Loucy (cell line): ENCODE measurements at regions not wholly inside any gene's neighbourhood (a gene's known extent, or its start where the extent isn't known, plus 50 kb on each side); places are given as distances from the start of the nearest gene placed in this dataset.

Experiments used
- H2AFZ ChIP-seq: fragments of 200-600 bp; sonication (generic); 2 replicates; pipeline ENCODE4 v1.6.0; 2016; ENCODE audit warnings: antibody characterized with exemption, mild to moderate bottlenecking, low read length, moderate library complexity
- H3F3A ChIP-seq: fragments of 200-600 bp; 2 replicates; pipeline ENCODE4 v1.6.0; 2016; ENCODE audit warnings: antibody characterized with exemption, low read depth, mild to moderate bottlenecking
- H3K27me3 ChIP-seq: fragments of 200-600 bp; sonication (generic); 2 replicates; pipeline ENCODE4 v1.6.1; 2014; ENCODE audit warnings: low read length, mild to moderate bottlenecking; ENCODE audit not compliant: insufficient read depth, poor library complexity, severe bottlenecking
- H3K36me3 ChIP-seq: fragments of 200-600 bp; sonication (generic); 2 replicates; pipeline ENCODE4 v1.6.1; 2016; ENCODE audit warnings: low read length; ENCODE audit not compliant: insufficient read depth
- H3K4me1 ChIP-seq: fragments of 200-600 bp; sonication (generic); 2 replicates; pipeline ENCODE4 v1.5.1; 2014; ENCODE audit warnings: low read length, mild to moderate bottlenecking; ENCODE audit not compliant: insufficient read depth, poor library complexity, severe bottlenecking
- H3K4me2 ChIP-seq: fragments of 200-600 bp; sonication (generic); 2 replicates; pipeline ENCODE4 v1.6.0; 2014; ENCODE audit warnings: antibody characterized with exemption, low read length, low read depth, mild to moderate bottlenecking; ENCODE audit not compliant: poor library complexity, severe bottlenecking
- H3K4me3 ChIP-seq: fragments of 200-600 bp; sonication (generic); 2 replicates; pipeline ENCODE4 v1.5.1; 2014; ENCODE audit warnings: low read length, mild to moderate bottlenecking, mixed read lengths; ENCODE audit not compliant: poor library complexity, severe bottlenecking
- H3K79me2 ChIP-seq: fragments of 200-600 bp; sonication (generic); 2 replicates; pipeline ENCODE4 v1.6.1; 2014; ENCODE audit warnings: low read length; ENCODE audit not compliant: insufficient read depth
- H3K9ac ChIP-seq: fragments of 200-600 bp; sonication (generic); 2 replicates; pipeline ENCODE4 v1.6.0; 2014; ENCODE audit warnings: mild to moderate bottlenecking, low read depth, low read length, moderate library complexity; ENCODE audit not compliant: poor library complexity, severe bottlenecking
- H3K9me2 ChIP-seq: fragments of 200-600 bp; sonication (generic); replicated peaks from 2 replicates; pipeline ENCODE4 v1.6.1; 2016; ENCODE audit warnings: low read depth, low read length, mixed read lengths
- H3K9me3 ChIP-seq: fragments of 200-600 bp; sonication (generic); 2 replicates; pipeline ENCODE4 v1.6.1; 2014; ENCODE audit warnings: mild to moderate bottlenecking, antibody characterized with exemption, low read length, low read depth; ENCODE audit not compliant: insufficient read depth
- H4K20me1 ChIP-seq: fragments of 200-600 bp; sonication (generic); 2 replicates; pipeline ENCODE4 v1.6.0; 2014; ENCODE audit warnings: antibody characterized with exemption, low read length, mild to moderate bottlenecking; ENCODE audit not compliant: insufficient read depth, poor library complexity, severe bottlenecking
- CTCF ChIP-seq: fragments of 200-600 bp; sonication (generic); conservative IDR thresholded peaks from 2 replicates; pipeline ENCODE4 v1.5.1; 2014; ENCODE audit warnings: mild to moderate bottlenecking, antibody characterized with exemption, low read length
- EZH2phosphoT487 ChIP-seq: fragments of 200-600 bp; IDR thresholded peaks from 2 replicates; pipeline ENCODE4 v1.6.1; 2018; ENCODE audit warnings: antibody characterized with exemption, mild to moderate bottlenecking, moderate library complexity, borderline replicate concordance

- no peaks in the 10 kb centered on the region for H3K36me3 ChIP-seq
- no peak overlapping the region for H2AFZ ChIP-seq
- no peaks in the 10 kb centered on the region for H3K9me3 ChIP-seq
- H3K9ac ChIP-seq, result no peak overlapping the region
- no peak overlapping the region for H3K4me2 ChIP-seq
- no peaks in the 10 kb centered on the region for H3K27me3 ChIP-seq
- H3K4me3 ChIP-seq, result no peak overlapping the region
- H3K4me1 ChIP-seq, result no peaks in the 10 kb centered on the region
- no peaks in the 10 kb centered on the region for H3K9me2 ChIP-seq
- no peaks in the 10 kb centered on the region for H3K79me2 ChIP-seq
- no peaks in the 10 kb centered on the region for H3F3A ChIP-seq
- TF ChIP-seq CTCF (no peak), EZH2phosphoT487 (no peak)
- H4K20me1 ChIP-seq, result no peaks in the 10 kb centered on the region
These were observed 84.7 kb upstream of the LRATD1 start for GRCh38 chr2:14547830-14548229.

- H2AFZ ChIP-seq, result no peak overlapping the region
- H3K9ac ChIP-seq, result no peak overlapping the region
- no peaks in the 10 kb centered on the region for H3F3A ChIP-seq
- H3K36me3 ChIP-seq, result no peaks in the 10 kb centered on the region
- H3K9me2 ChIP-seq, result no peaks in the 10 kb centered on the region
- no peaks in the 10 kb centered on the region for H3K79me2 ChIP-seq
- H3K4me1 ChIP-seq, result no peaks in the 10 kb centered on the region
- H4K20me1 ChIP-seq, result no peaks in the 10 kb centered on the region
- H3K4me2 ChIP-seq, result no peak overlapping the region
- TF ChIP-seq EZH2phosphoT487 (no peak), CTCF (no peak)
- no peaks in the 10 kb centered on the region for H3K27me3 ChIP-seq
- H3K4me3 ChIP-seq, result no peak overlapping the region
- H3K9me3 ChIP-seq, result no peaks in the 10 kb centered on the region
These were observed 81.9 kb upstream of the LRATD1 start for GRCh38 chr2:14550658-14551057.

GRCh38 chr2:14551069-14551468 is 81.4 kb upstream of the LRATD1 start:
- no peak for TF ChIP-seq EZH2phosphoT487
- Histone ChIP-seq H4K20me1 (no peaks in the 10 kb centered on the region), H3K9me2 (no peaks in the 10 kb centered on the region), H3K4me3 (no peak overlapping the region), H3K4me2 (no peak overlapping the region), H3K9ac (no peak overlapping the region), H3K36me3 (no peaks in the 10 kb centered on the region), H3K4me1 (no peaks in the 10 kb centered on the region), H3K9me3 (no peaks in the 10 kb centered on the region), H3K79me2 (no peaks in the 10 kb centered on the region), H2AFZ (no peak overlapping the region), H3F3A (no peaks in the 10 kb centered on the region), H3K27me3 (no peaks in the 10 kb centered on the region)

- H3K36me3 ChIP-seq, result no peaks in the 10 kb centered on the region
- H3K27me3 ChIP-seq, result no peaks in the 10 kb centered on the region
- no peak overlapping the region for H2AFZ ChIP-seq
- no peak overlapping the region for H3K4me2 ChIP-seq
- TF ChIP-seq EZH2phosphoT487 (no peak), CTCF (no peak)
- H3K9me2 ChIP-seq, result no peaks in the 10 kb centered on the region
- H3F3A ChIP-seq, result no peaks in the 10 kb centered on the region
- H3K4me3 ChIP-seq, result no peak overlapping the region
- no peaks in the 10 kb centered on the region for H4K20me1 ChIP-seq
- no peaks in the 10 kb centered on the region for H3K79me2 ChIP-seq
- H3K9me3 ChIP-seq, result no peaks in the 10 kb centered on the region
- H3K4me1 ChIP-seq, result no peaks in the 10 kb centered on the region
- no peak overlapping the region for H3K9ac ChIP-seq
These were observed 80.2 kb upstream of the LRATD1 start for GRCh38 chr2:14552286-14552685.
